NCI-H2196 treated with DMSO at 0.1 percent for 48 hours (cell line): ENCODE measurements at regions not wholly inside any gene's neighbourhood (a gene's known extent, or its start where the extent isn't known, plus 50 kb on each side); places are given as distances from the start of the nearest gene placed in this dataset.

Experiments
- DNase-seq: peaks from one replicate; lab custom pipeline; 2025; ENCODE audit not compliant: unreplicated experiment; lab: John Stamatoyannopoulos, UW

- no peak for DNase-seq
These were observed 664.6 kb downstream of the BCL11B start for GRCh38 chr14:98607341-98607910.

- DNase-seq: no peak
These were observed 663.6 kb downstream of the BCL11B start for GRCh38 chr14:98608071-98609060.

- DNase-seq: no peak
These were observed 659.4 kb downstream of the BCL11B start for GRCh38 chr14:98612434-98613200.

- DNase-seq: no peak
These were observed 657.3 kb downstream of the BCL11B start for GRCh38 chr14:98614741-98615140.

GRCh38 chr14:98622208-98623051, 649.6 kb downstream of the BCL11B start:
- DNase-seq: no peak

GRCh38 chr14:98623788-98624415, 648.1 kb downstream of the BCL11B start:
- DNase-seq: no peak

- no peak for DNase-seq
These were observed 638.6 kb downstream of the BCL11B start for GRCh38 chr14:98633380-98633779.

GRCh38 chr14:98634043-98634820, 637.8 kb downstream of the BCL11B start:
- no peak for DNase-seq

- DNase-seq: no peak
These were observed 633.6 kb downstream of the BCL11B start for GRCh38 chr14:98638366-98638765.

- DNase-seq: no peak
These were observed 624.2 kb downstream of the BCL11B start for GRCh38 chr14:98647754-98648153.

- no peak for DNase-seq
These were observed 621.0 kb downstream of the BCL11B start for GRCh38 chr14:98651037-98651436.

GRCh38 chr14:98665007-98665406, 607.0 kb downstream of the BCL11B start:
- DNase-seq: no peak

- DNase-seq: no peak
These were observed 605.5 kb downstream of the BCL11B start for GRCh38 chr14:98666545-98666944.

- no peak for DNase-seq
These were observed 590.0 kb downstream of the BCL11B start for GRCh38 chr14:98682033-98682432.

GRCh38 chr14:98682726-98683125, 589.3 kb downstream of the BCL11B start:
- no peak for DNase-seq

GRCh38 chr14:98684468-98684867, 587.5 kb downstream of the BCL11B start:
- DNase-seq: no peak

GRCh38 chr14:98685725-98686124, 586.3 kb downstream of the BCL11B start:
- DNase-seq: no peak

- no peak for DNase-seq
These were observed 583.6 kb downstream of the BCL11B start for GRCh38 chr14:98688446-98688845.

GRCh38 chr14:98689951-98690350, 582.0 kb downstream of the BCL11B start:
- DNase-seq: no peak
